CD4-positive, alpha-beta T cell treated with Interleukin-1 beta for 1 hour (primary cell): ENCODE measurements at regions not wholly inside any gene's neighbourhood (a gene's known extent, or its start where the extent isn't known, plus 50 kb on each side); places are given as distances from the start of the nearest gene placed in this dataset.

Experiments used
- DNase-seq, 2 donors: peaks; one replicate each; pipeline ENCODE4 v3.0.0-alpha.2; 2020 to 2022

- DNase-seq, result no peak
These were observed 64.8 kb upstream of the LOXL4 start for GRCh38 chr10:98332623-98333269.

GRCh38 chr10:98331885-98332284, 63.9 kb upstream of the LOXL4 start:
- peak; percentile 15 to 27 for DNase-seq

- no peak for DNase-seq
These were observed 63.0 kb upstream of the LOXL4 start for GRCh38 chr10:98330987-98331386.

DNA sequence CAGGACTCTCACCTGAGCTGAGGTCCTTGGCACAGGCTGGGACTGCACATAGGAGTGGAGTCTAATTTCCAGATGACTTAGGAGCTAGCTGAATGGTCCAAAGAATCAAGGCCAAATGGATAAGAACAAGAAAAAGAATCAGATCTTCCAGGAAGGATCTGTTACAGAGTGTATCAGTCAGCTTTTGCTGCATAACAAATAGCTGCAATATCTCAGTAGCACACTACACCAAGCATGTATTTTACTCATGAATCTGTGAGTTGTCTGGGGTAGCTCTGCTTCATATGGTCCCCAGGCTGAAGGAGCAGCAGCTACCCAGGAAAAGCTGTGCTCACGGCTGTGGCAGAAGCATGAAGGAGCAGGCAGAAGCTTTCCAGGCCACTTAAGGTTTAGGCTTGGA, 60.6 kb upstream of the LOXL4 start:
- DNase-seq, result no peak

GRCh38 chr10:98328163-98328562, 60.2 kb upstream of the LOXL4 start:
- no peak for DNase-seq

GRCh38 chr10:98326621-98327027, 58.6 kb upstream of the LOXL4 start:
- DNase-seq, result no peak

- peak in 1 of 2 donors; percentile 79 for DNase-seq
These were observed 55.5 kb upstream of the LOXL4 start for GRCh38 chr10:98323221-98324164.

GRCh38 chr10:98321186-98321780, 53.3 kb upstream of the LOXL4 start:
- no peak for DNase-seq

DNA sequence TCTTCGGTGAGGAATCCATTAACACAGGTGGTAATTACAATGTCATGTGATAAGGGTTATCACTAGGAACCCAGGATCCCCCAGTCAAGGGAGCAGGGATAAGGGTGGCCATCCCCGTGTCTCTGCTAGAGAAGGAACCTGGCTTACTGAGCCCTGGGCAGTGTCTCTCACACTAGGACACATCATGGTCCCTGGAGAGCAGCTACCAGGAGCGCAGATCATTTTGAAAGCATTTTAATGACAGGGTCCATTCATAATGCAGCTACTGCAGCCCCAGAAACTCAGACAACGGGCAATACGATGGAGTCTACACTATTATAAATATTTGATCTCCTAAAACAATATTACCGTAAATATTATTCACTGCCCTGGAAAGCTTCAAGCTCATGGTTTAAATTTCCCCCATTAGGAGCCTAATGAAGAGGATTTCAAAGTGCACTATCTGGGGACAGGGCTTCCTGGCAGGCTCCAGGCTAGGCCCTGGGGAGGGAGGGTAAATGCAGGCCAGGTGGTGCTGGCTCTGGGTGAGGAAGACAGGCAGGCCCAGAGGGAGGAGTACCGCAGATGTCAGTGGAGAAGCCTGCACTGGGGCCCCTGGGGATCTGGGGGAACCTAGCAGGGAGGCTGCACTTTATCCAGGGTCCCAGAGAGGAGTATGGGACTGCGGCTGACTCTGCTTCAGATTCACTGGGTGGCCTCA, 52.6 kb upstream of the LOXL4 start:
- DNase-seq, result no peak

- no peak for DNase-seq
These were observed 50.9 kb upstream of the LOXL4 start for GRCh38 chr10:98318861-98319260.
